Astrocyte (in vitro differentiated cells and primary cell): ENCODE measurements at regions not wholly inside any gene's neighbourhood (a gene's known extent, or its start where the extent isn't known, plus 50 kb on each side); places are given as distances from the start of the nearest gene placed in this dataset.

Experiments
- DNase-seq: peaks from one replicate; pipeline ENCODE4 v3.0.0-alpha.2; 2010; ENCODE audit warnings: low read depth
- FAIRE-seq: peaks from 2 replicates; lab custom pipeline; 2011; peaks lifted over from hg19 to GRCh38; lab: Jason Lieb, UNC
- H2AFZ ChIP-seq: 2 replicates; pipeline ENCODE4 v1.6.0; 2012; ENCODE audit warnings: low read depth, low read length, inconsistent platforms
- H3K27ac ChIP-seq: 2 replicates; pipeline ENCODE4 v1.5.1; 2011; ENCODE audit warnings: low read depth, low read length, inconsistent platforms
- H3K27me3 ChIP-seq: 2 replicates; pipeline ENCODE4 v1.6.0; 2011; ENCODE audit warnings: low read length, inconsistent platforms; ENCODE audit not compliant: insufficient read depth
- H3K36me3 ChIP-seq: 2 replicates; pipeline ENCODE4 v1.5.1; 2011; ENCODE audit warnings: low read length, inconsistent platforms; ENCODE audit not compliant: insufficient read depth
- H3K4me1 ChIP-seq: 2 replicates; pipeline ENCODE4 v1.5.1; 2011; ENCODE audit warnings: low read length, inconsistent platforms; ENCODE audit not compliant: insufficient read depth
- H3K4me2 ChIP-seq: 2 replicates; pipeline ENCODE4 v1.6.0; 2012; ENCODE audit warnings: low read length, inconsistent platforms
- H3K4me3 ChIP-seq: 2 replicates; pipeline ENCODE4 v1.5.1; 2011; ENCODE audit warnings: low read depth, mild to moderate bottlenecking, low read length, inconsistent platforms; ENCODE audit not compliant: insufficient read depth
- H3K79me2 ChIP-seq: 2 replicates; pipeline ENCODE4 v1.6.0; 2012; ENCODE audit warnings: mild to moderate bottlenecking, low read length, inconsistent platforms; ENCODE audit not compliant: insufficient read depth
- H3K9ac ChIP-seq: 2 replicates; pipeline ENCODE4 v1.6.0; 2012; ENCODE audit warnings: mild to moderate bottlenecking, low read length, inconsistent platforms
- H3K9me3 ChIP-seq: 2 replicates; pipeline ENCODE4 v1.5.1; 2012; ENCODE audit warnings: low read depth, mild to moderate bottlenecking, low read length, inconsistent platforms; ENCODE audit not compliant: insufficient read depth
- H4K20me1 ChIP-seq: 2 replicates; pipeline ENCODE4 v1.6.0; 2012; ENCODE audit warnings: low read length, inconsistent platforms; ENCODE audit not compliant: insufficient read depth
- H3K27ac Mint-ChIP-seq: one replicate; pipeline ENCODE4 v1.8.0; 2021; ENCODE audit warnings: mild to moderate bottlenecking, mixed read lengths; ENCODE audit not compliant: unreplicated experiment
- H3K27me3 Mint-ChIP-seq: one replicate; pipeline ENCODE4 v1.8.0; 2021; ENCODE audit warnings: low read depth, mixed read lengths; ENCODE audit not compliant: unreplicated experiment
- H3K36me3 Mint-ChIP-seq: one replicate; pipeline ENCODE4 v1.8.0; 2021; ENCODE audit warnings: low read depth, mixed read lengths; ENCODE audit not compliant: unreplicated experiment
- H3K4me1 Mint-ChIP-seq: one replicate; pipeline ENCODE4 v1.8.0; 2021; ENCODE audit warnings: low read depth, mixed read lengths; ENCODE audit not compliant: unreplicated experiment
- H3K4me3 Mint-ChIP-seq: one replicate; pipeline ENCODE4 v1.8.0; 2021; ENCODE audit warnings: mild to moderate bottlenecking, moderate library complexity, mixed read lengths; ENCODE audit not compliant: unreplicated experiment
- H3K9me3 Mint-ChIP-seq: one replicate; pipeline ENCODE4 v1.8.0; 2021; ENCODE audit warnings: mild to moderate bottlenecking, mixed read lengths; ENCODE audit not compliant: unreplicated experiment
- CTCF ChIP-seq: IDR thresholded peaks from 2 replicates; pipeline ENCODE4 v1.5.1; 2011; ENCODE audit warnings: low read depth, mild to moderate bottlenecking, inconsistent platforms, low read length, moderate library complexity; ENCODE audit not compliant: insufficient read depth
- EZH2 ChIP-seq: IDR thresholded peaks from 2 replicates; pipeline ENCODE4 v1.6.1; 2012; ENCODE audit warnings: mild to moderate bottlenecking, low read length, inconsistent platforms; ENCODE audit not compliant: insufficient read depth

DNA sequence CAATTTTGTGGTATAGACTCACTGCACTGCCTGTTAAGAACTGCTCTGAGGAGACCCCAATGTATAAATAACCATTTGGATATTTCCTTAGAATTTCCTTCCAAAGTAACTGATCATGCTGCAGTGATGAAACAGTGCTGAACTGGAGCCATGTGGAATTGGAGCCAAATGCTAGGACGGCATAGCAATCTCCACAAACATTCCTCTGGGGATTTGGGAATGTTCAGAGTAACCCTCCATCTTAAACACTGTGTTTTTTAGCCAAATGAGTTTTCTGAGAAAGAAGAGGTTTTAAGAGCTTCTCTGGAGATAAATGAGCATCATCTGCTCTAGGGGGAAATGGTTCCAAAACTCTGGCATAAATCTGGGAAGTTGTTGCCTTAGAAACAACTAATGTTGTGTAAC, 98.2 kb downstream of the OLFM4 start:
- no peak overlapping the region for H3K27ac ChIP-seq
- FAIRE-seq (no peak), DNase-seq (peak; percentile 0)
- Mint-ChIP-seq H3K4me1 (peaks cover 2% of the 10 kb centered on the region), H3K4me3 (no peak overlapping the region), H3K27me3 (peaks cover 4% of the 10 kb centered on the region), H3K9me3 (peaks cover 2% of the 10 kb centered on the region), H3K36me3 (no peaks in the 10 kb centered on the region), H3K27ac (no peak overlapping the region)
- no peak overlapping the region for H3K4me2 ChIP-seq
- H3K4me3 ChIP-seq = no peak overlapping the region
- no peak overlapping the region for H3K9ac ChIP-seq
- no peaks in the 10 kb centered on the region for H3K9me3 ChIP-seq
- no peaks in the 10 kb centered on the region for H3K4me1 ChIP-seq
- no peaks in the 10 kb centered on the region for H4K20me1 ChIP-seq
- no peaks in the 10 kb centered on the region for H3K27me3 ChIP-seq
- TF ChIP-seq CTCF = no peak
- no peak for TF ChIP-seq EZH2
- no peaks in the 10 kb centered on the region for H3K36me3 ChIP-seq
- H3K79me2 ChIP-seq = no peaks in the 10 kb centered on the region
- H2AFZ ChIP-seq = no peak overlapping the region

- no peaks in the 10 kb centered on the region for H3K9me3 ChIP-seq
Measured at GRCh38 chr13:53127373-53127772, 98.8 kb downstream of the OLFM4 start.

More at GRCh38 chr13:53127373-53127772, 98.8 kb downstream of the OLFM4 start:
- Histone ChIP-seq H4K20me1 (no peaks in the 10 kb centered on the region), H3K36me3 (no peaks in the 10 kb centered on the region), H3K27me3 (no peaks in the 10 kb centered on the region), H2AFZ (no peak overlapping the region), H3K4me1 (no peaks in the 10 kb centered on the region), H3K27ac (no peak overlapping the region), H3K4me3 (no peak overlapping the region), H3K4me2 (no peak overlapping the region), H3K9ac (no peak overlapping the region), H3K79me2 (no peaks in the 10 kb centered on the region)
- H3K4me3 Mint-ChIP-seq = no peak overlapping the region
- no peak for TF ChIP-seq CTCF
- TF ChIP-seq EZH2 = no peak
- H3K4me1 Mint-ChIP-seq = peaks cover 2% of the 10 kb centered on the region
- DNase-seq = no peak
- H3K27me3 Mint-ChIP-seq = peaks cover 4% of the 10 kb centered on the region
- FAIRE-seq = no peak
- no peaks in the 10 kb centered on the region for H3K36me3 Mint-ChIP-seq
- H3K27ac Mint-ChIP-seq = no peak overlapping the region
- H3K9me3 Mint-ChIP-seq = peaks cover 2% of the 10 kb centered on the region
